LNCaP clone FGC (cell line): ENCODE measurements at regions not wholly inside any gene's neighbourhood (a gene's known extent, or its start where the extent isn't known, plus 50 kb on each side); places are given as distances from the start of the nearest gene placed in this dataset.
A peak's percentile ranks its signal among the peaks of the same experiment; 100 is the strongest.

Source experiments
- DNase-seq: peaks from one replicate; pipeline ENCODE4 v3.0.0-alpha.2; 2011; ENCODE audit warnings: low read depth
- H3K4me3 ChIP-seq: 2 replicates; pipeline ENCODE4 v1.5.1; 2011; ENCODE audit warnings: mild to moderate bottlenecking, low read depth, low read length, control low read depth
- CTCF ChIP-seq: IDR thresholded peaks from 2 replicates; pipeline ENCODE4 v1.5.1; 2012; ENCODE audit warnings: mild to moderate bottlenecking; ENCODE audit not compliant: control insufficient read depth, insufficient read depth; ENCODE audit errors: extremely low read depth

- no peak overlapping the region for H3K4me3 ChIP-seq
- no peak for TF ChIP-seq CTCF
- DNase-seq = no peak
Observed at GRCh38 chr3:72338082-72338941, 509.9 kb downstream of the SHQ1 start.

GRCh38 chr3:72337480-72337855 lies 510.8 kb downstream of the SHQ1 start:
- no peak for TF ChIP-seq CTCF
- H3K4me3 ChIP-seq = no peak overlapping the region
- DNase-seq = no peak

GRCh38 chr3:72336821-72337479 lies 511.3 kb downstream of the SHQ1 start:
- H3K4me3 ChIP-seq = no peak overlapping the region
- DNase-seq = peak; percentile 71

GRCh38 chr3:72336114-72336651 lies 512.1 kb downstream of the SHQ1 start:
- DNase-seq = no peak
- H3K4me3 ChIP-seq = no peak overlapping the region
- no peak for TF ChIP-seq CTCF

More at GRCh38 chr3:72336821-72337479, 511.3 kb downstream of the SHQ1 start:
- no peak for TF ChIP-seq CTCF

- no peak for TF ChIP-seq CTCF
Observed at GRCh38 chr3:72335458-72336095, 512.7 kb downstream of the SHQ1 start.

DNA sequence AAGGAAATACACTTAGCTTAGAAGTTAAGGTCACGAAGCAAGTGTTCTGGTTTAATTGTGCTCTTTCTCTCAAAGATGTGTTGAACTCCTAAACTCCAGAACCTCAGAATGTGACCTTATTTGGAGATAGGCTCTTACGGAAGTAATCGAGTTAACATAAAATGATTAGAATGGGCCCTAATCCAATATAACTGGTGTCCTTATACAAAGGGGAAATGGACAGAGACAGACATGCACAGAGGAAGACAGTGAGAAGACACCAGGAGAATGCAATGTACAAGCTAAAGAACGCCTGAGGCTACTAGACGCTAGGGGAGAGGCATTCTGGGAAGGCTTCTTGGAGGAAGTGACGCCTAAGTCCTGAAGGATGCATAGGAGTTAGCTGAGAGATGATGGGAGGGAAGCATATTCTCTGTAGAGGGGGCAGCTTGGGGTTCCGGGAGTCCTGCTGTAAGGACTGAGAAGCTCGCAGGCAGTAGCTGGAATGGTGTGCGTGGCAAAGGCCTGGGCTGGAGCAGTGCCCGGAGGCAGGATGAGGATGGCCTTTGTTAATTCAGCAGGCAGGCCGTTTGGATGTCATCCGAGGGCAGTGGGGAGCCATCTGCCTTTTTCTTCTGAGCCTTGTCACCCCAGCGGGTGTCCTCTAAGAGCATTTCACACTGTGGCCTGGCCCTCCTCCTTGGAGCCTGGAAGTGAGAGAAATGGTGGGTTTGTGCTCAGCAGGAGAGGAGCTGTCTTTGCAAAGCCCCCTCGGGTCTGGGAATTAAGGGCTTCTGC lies 513.4 kb downstream of the SHQ1 start:
- H3K4me3 ChIP-seq = no peak overlapping the region
- TF ChIP-seq CTCF = no peak
- no peak for DNase-seq

More at GRCh38 chr3:72335458-72336095, 512.7 kb downstream of the SHQ1 start:
- DNase-seq = no peak
- no peak overlapping the region for H3K4me3 ChIP-seq
